CD1c-positive myeloid dendritic cell (primary cell): ENCODE measurements at regions not wholly inside any gene's neighbourhood (a gene's known extent, or its start where the extent isn't known, plus 50 kb on each side); places are given as distances from the start of the nearest gene placed in this dataset.
"Not testable (repeated sequence)": the region's sequence is repeated elsewhere in the genome, so short reads cannot be mapped to it uniquely, and the experiment has no call there.

Experiments
- DNase-seq: peaks from one replicate; pipeline ENCODE4 v3.0.0-alpha.2; 2016; ENCODE audit errors: extremely low spot score

DNA sequence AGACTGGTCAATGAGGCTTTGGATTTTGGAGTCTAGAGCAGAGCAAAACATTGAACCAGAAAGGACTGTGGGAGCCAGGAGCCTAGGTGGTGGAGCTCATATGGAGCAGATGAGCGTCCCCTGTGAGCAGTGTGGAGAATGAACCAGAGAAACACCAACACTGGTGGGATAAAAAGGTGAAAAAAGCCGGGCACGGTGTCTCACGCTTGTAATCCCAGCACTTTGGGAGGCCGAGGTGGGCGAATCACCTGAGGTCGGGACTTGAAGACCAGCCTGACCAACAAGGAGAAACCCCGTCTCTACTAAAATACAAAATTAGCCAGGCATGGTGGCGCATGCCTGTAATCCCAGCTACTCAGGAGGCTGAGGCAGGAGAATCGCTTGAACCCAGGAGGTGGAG is 192.7 kb upstream of the CDH5 start:
- DNase-seq, result not testable (repeated sequence)

DNA sequence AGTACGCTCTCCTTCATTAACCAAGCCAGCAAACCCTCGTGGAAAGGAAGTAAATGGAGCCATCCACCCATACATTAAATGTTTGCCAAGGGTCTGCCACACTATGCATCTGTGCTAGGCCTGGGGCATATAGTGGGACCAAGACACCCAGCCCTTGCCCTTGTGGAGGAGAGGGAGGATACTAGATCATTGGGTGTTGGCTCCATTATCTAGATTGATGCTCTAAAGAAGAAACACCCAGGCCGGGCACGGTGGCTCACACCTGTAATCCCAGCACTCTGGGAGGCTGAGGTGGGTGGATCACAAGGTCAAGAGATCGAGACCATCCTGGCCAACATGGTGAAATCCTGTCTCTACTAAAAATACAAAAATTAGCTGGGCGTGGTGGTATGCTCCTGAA is 193.3 kb upstream of the CDH5 start:
- not testable (repeated sequence) for DNase-seq

DNA sequence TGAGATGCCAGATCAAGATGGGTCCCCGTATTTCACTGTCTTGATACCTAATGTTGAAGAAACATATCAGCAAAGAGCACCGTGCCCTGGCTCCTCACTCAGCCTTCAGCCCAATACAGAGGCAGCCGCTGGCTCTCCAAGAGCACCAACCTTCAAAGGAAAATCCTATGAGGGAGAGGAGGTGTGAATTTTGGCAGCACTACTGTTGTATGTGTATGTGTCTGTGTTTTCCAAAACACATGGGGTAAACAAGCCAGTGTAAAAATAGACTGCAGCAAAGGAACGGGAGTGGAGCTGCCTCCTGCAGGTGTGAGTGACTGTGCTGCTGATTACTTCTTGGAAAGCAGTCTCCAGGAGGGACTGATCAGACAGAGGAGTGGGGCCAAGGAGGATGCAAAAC is 194.0 kb upstream of the CDH5 start:
- no peak for DNase-seq

DNA sequence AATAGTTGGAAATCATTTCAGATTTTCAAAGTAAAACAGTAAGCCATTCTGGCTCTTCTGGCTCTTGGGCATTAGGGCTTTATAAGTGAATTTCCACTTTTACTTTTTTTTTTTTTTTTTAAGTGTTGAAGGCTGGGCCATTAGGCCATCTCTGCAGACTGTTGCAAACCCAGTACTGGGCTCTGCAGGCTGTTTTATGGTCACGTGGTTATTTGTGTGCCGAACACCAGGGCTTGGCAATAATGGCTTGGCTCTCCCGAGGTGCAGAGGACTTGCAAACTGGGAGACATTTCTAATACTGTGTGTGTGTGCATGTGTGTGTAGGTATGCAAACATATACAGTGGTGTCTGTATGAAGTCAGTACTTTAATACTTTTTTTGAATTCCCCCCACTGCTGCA is 194.9 kb upstream of the CDH5 start:
- DNase-seq, result no peak

DNA sequence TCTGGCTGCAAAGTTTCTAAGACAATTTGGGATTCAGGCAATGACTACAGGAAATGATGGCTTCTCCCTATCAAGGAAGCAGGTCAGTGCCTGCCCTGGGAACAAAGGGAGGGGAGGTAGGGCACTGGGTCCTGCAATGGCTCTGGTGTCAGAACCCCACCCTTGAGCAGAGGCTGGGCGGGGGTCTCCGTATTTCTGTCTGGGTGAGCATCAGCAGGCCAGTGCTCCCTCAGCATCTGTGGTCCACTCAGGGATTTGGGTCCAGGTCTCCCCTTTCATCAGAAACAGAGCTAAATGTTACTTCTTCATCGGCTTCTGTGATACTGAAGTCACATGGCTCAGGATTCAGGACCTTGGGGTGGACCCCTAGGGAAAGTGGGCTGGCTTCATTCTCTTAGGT is 195.5 kb upstream of the CDH5 start:
- no peak for DNase-seq

DNA sequence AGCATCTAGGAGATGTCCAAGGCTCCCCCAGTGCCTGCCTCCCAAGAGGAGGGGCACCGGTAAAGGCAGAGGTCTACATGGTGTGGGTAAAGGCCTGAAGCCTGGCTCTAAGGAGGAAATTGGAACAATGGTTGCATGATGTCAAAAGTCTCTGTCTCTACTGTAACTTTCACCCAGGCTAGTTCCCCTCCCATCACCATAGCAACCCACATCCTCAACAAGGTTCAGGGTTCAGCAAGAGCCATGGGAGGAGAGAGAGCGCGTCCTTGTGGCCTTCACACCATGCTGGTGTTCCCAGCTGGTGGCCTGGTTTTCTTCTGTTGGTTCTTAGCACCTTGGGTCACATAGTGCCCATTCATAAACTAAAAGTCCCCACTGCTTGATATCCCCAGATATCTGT is 196.7 kb upstream of the CDH5 start:
- no peak for DNase-seq

DNA sequence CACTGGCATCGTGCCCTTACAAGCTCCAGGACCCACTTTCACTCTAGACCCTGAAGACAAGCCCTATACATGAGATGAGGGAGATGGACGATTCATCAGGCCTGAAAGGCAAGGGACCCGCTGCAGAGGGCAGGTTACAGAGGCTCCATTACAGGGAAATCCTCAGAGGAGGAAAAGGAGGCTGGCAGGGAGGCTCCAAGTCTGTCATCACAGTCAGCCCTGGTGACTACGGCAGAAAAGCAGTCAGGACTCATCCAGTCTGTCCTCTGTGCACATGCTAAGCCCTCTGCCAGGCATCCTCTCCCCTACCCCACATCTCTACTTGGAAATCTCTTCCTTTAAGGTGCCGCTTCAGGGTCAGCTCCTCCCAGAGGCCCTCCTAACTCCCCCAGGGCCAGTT is 197.7 kb upstream of the CDH5 start:
- no peak for DNase-seq

DNA sequence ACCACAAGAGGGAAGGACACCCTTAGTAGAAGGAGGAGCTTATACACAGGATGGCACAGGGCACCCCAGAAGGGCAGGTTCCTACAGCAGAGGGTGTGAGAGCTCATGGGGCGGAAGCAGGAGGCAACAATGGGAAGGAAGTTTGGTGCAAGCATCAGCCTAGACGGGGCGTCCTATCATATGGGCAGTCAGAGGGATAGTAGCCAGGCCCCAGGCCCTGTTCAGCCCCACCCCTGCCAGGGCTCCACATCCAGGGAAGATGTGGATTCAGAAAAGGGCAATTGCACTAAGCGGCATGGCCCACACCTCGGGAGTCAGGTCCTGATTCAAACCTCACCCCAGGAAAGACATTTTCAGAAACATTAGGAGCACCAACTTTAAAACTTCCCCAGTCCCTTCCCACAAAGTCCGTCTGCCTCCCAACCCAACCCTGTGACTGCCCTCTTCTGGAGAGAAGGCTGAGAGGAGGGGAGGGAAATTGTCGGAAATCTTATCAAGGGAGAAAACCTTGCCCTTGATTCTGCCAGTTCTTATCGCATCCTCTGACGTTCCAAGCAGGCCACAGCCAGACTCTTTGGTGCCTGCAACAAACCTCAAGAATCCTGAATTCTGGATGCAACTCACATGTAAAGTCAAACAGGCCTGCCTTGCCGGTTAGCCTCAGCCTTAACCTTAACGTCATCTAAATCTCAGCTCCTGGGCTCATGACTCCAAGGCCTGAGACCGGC is 198.8 kb upstream of the CDH5 start:
- DNase-seq, result no peak

DNA sequence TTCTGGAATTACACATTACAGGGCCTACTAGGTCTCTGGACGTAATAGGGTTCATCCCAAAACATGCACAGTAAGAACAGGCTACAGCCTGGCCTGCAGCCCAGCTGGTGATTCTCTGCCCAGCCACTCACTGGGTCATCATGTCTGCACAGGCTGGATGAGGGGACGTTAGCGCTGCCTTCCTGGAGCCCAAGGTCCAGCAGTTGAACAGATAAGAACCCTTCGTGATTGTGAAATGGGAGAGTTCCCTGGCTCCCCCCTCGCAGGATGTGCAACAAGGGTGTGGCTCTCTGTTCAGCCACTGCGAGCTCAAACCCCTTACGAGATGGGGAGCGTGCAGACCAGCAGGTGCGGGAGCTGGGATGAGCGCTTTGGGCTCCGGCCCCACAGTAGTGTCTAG is 200.0 kb upstream of the CDH5 start:
- no peak for DNase-seq

DNA sequence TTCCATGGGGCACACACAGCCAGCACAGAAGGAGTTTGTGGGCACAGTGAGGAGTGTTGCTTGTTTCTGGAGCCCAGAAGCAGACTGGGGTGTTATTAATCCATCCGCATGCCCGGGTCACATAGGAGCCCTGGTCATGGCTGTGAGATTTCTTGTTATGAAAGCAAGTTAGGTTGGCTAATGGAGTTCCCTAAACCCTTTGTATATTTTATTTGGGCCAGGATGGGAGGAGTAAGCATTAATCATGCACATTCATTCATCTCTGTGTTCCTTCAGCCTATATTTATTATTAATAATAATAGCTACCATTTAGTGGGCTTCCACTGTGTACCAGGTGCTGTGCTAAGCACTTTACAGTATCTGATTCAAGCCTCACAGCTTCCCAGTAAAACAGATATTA is 200.6 kb upstream of the CDH5 start:
- no peak for DNase-seq

DNA sequence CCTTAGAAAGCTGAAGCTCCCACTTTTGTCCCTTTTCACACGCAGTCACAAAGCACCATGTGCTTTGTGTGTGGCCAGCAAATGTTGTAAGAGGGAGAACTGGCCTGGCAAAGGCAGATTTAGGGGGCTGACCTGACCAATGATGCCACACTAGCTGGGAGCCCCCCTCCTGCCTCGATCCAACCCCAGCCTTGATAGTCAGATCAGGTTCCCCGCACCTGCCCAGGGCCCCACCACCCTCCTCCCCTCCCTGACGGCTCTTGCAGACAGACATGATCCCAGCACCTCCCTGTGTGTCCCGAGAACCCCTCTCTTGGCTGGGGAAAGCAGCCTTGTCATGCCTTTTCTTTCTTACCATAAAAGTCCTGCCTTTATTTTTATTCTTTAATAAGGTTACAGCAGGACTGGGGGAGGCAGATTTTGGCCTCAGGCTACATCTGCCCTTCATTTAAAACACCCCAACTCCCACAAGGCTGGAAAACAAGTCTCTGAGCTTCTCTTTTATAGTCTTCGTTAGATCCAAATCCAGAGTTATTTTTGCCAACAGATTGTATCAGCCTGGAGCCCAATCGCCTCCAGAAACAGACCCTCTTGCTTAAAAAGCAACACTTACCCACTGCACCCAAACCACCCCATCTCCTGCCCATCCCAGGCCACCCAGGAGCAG is 201.8 kb upstream of the CDH5 start:
- DNase-seq, result no peak

DNA sequence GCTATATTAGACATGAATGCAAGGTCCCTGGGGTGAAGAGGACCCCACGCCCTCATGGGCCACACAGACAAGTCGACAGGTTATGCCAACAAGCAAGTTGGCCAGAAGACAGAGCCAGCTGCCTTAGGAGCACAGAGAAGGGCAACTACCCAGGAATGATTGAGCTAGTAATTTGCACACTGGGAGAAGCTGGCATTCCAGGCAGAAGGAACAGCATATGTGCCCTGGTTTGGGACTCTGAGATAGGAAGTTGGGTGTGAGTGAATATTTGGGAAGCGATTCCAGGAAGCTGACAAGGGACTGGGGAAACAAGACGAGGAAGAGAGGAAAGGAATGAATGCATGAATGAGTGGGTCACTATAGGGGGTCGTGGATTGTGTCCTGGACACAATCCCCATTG is 203.7 kb upstream of the CDH5 start:
- DNase-seq, result no peak

DNA sequence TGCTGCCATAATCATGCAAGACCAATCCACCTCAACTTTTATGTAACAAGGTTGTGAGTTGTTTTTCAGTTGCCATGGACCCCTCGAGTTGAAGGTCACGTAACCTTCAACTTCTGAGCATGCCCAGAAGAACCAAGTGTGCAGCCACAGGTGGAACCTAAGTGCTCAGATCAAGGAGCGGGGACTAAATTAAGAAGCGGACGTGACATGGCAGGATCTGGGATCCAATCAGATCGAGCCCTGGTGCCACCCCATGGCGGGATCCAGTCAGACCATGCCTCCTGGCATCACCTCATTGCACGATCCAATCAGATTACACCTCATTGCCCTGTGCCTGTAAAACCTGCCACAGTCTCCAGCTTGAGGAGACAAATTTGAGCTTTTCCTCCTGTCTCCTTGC is 204.5 kb upstream of the CDH5 start:
- no peak for DNase-seq

DNA sequence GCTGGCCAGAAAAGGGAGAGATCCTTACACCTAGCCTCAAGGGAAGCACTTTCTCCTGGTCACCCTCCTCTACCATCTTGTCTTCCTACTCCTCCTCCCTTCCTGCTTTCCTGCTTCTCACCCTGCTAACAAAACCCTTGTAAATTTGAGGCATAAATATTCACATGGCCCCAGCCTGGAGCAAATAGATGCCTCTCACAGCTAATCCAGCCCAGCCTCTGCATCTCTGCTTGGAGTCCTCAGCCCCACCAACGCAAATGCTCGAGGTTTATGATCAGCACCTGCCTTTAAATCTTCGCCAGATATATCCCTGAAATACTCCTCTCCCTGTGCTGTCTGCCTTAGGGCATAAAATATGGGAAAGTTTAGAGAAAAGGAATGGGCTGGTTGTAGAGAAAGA is 205.2 kb upstream of the CDH5 start:
- DNase-seq, result no peak

DNA sequence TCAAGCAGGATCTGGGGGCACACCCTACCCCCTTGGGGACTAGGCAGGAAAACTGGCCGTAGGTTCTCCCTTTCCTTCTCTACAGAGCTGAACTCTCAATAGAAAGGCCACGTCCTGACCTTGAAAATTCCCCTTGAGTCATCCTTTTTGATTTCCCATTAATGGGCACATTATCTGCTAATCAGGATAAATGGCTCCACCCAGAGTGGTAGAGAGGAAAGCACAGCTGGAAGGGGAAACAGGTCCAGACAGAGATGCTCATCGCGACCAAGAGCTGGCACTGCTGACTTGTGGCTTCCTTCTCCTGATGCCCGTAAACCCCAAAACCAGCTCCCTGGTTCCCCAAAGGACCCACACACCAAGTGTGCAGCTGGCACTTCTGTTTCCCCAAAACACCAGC is 206.5 kb upstream of the CDH5 start:
- DNase-seq, result no peak

DNA sequence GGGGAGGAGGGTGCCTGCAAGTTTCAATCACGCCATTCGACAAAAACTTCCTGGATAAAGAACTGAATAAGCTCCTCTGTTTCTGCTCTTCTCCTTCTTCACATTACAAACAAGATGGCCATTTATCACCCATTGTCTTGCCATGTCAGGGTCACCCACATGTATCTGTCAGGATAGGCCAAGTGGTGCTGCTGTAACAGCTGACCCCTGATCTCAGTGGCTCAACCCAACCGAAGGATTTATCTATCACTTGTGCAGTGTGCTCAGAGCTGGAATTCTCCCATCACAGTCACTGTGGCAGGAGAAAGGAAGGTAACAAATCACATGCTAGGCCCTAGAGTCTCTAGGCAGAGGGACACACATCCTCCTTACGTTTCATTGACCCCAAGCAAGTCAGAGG is 210.0 kb upstream of the CDH5 start:
- DNase-seq, result no peak

DNA sequence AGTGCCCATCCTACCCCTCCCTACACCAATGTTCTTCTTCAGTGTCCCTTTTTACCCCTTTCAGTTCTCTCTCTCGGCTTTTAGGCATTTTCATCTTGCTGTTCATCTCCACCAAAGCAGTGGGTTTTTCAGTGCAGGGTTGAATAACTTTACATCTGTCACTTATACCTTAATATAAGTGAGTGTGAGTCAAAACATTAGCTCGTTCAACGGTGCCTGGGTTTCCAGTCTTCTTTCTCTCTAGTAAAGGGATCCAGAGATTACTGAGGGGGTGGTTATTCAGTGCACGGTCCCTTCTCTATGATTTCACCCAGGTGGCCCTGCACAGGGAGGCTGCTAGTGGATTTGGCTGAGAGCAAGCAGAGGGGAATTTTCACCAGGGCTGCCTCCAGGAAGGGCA is 210.6 kb upstream of the CDH5 start:
- DNase-seq, result no peak

DNA sequence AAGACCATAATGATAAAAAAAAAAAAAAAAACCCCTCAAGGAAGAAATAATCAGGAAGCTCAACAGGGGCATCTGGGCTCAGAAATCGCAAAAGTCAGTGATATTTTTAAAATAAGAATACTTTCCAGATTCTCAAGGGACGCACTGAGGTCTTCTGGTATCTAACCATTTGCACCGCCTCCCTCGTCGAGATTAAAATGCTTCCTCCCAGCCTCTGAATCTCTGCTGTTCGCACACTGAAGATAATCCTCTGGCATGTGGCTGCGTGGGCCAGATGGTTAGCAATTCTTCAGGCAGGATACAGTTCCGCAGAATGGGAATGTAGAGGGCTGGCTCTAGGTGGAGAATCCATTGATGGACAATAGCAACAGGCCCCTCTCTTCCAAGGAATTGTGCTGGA is 211.7 kb upstream of the CDH5 start:
- no peak for DNase-seq

DNA sequence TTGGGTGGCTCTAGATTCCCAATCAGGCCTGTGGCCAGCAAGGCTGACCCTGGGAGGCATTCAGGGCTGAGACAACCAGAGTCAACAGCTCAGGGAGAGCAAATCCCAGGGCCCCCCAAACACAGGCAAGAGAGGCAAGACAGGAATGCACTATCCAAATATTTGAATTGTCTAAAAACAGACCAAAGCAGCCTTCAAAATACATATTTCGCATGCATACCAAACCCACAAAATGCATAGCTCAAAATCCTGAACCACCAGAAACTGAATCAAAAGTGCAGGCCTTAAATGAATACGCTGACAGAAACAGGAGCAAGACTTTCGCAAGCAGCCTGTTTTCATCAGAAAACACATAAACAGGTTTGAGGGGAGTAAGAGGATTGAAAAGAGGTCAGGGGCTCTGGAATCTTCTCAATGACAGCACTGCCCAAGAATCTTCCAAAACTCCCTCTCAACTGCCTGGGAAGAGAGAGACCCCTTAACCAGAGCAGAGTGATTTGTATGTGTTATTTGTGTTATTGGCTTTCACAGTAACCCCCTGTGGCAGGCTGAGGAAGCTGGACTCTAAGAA is 213.6 kb upstream of the CDH5 start:
- DNase-seq, result no peak

DNA sequence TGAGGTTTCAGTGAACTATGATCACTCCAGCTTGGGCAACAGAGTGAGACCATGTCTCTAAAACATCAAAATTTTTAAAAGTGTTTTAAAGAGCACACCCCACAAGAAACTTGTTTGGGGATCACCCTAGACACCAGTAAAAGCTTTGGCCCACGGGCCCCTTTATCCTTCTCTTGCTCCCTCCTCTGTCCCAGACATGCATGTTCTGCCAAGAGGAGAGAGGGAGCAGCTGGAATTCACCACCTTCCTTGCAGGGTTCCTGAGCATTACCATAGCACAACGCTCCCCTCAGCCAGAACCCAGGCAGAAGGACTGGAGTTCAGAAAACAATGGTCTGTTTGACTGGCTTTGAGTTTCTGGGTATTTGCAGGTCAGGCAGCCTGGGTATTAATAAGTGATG is 214.3 kb upstream of the CDH5 start:
- DNase-seq, result no peak

DNA sequence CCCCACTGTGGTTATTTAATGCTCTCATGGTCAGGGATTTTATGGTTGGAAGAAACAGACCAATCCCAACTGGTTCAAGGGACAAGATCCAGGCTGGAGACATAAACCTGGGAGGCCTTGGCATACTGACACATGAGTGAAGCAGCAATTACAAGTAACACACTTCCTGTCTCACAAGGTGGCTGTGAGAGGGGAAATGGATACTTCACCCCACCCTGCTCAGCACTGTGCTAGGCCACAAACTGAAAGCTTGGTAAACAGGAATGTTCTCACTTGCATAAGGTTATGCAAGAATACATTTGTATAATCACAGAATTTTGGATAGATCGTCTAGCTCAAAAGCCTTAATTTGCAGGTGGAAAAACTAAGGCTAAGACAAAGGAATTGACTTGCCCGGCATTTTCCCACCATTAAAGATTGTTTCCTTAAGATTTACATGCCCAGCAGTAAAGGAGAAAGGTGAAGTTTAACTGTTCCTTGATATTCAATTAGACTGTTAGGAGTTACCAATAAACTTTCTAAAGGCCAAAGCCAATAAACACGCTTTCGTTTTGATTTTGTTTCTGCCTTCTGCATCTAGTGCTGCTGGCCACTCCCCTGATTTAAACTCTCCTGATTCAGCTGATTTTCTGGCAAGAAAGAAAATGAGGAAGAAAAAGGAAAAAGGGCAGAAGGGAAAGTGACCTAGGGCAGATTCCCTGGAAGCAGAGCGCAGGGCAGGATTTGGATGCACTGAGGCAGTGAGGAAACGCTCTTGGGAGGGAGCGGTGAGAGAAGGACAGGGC is 215.6 kb upstream of the CDH5 start:
- peak; percentile 9 for DNase-seq

DNA sequence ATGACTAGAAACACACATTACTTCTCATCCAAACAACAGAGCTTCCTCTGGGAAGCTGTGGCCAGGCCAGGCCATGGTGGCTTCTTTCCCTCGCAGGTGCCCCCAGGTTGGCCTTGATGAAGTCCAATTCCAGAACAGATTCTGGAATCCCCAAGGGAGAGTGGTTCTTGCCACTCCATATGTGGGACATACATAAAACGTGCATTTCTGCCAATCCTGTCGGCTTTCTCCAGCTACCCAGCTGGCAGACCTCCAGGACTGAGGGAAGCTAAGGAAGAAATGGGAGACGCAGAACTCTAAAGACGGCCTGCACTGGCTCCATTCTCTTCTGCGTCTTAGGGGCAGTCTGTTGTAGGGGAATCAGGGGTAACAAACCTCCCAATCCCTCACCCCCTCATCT is 219.2 kb upstream of the CDH5 start:
- DNase-seq, result no peak

DNA sequence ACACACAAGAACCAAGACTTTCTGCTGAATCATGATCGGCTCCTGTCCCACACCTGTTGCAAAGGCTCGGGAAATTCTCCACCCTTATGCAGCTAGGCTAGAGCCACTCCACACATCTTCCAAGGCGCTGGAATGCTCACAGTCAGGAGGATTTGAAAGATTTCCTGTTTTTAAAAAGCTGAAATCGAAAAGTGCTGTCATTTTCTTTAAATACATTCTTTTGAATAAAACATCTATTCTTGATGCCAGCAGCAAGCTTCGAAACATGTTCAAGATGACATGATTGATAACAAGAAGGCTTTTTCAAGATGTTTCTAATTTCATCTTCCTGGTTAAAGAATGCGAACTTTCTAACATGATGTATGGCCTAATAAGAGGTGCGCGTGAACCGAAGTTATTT is 219.7 kb upstream of the CDH5 start:
- no peak for DNase-seq
